OCI-LY7 (cell line): ENCODE measurements at regions not wholly inside any gene's neighbourhood (a gene's known extent, or its start where the extent isn't known, plus 50 kb on each side); places are given as distances from the start of the nearest gene placed in this dataset.

Experiments used
- BruUV-seq: library from RNA; stranded (reverse); fragments of 400-500 nt; replicated peaks from 2 replicates; lab custom pipeline; 2021; lab: Mats Ljungman, UMichigan
- CTCF ChIA-PET: fragments of 300-600 bp; sonication (Branson Sonifier 250); formaldehyde crosslinking; loops from one replicate; lab custom pipeline; 2022; ENCODE audit warnings: antibody characterized with exemption; ENCODE audit not compliant: unreplicated experiment; lab: Charles Lee
- POLR2A ChIA-PET: fragments of 300-600 bp; sonication (Branson Sonifier 250); formaldehyde crosslinking; loops from one replicate; lab custom pipeline; 2022; ENCODE audit warnings: antibody characterized with exemption; lab: Charles Lee
- DNase-seq: peaks from one replicate; pipeline ENCODE4 v3.0.0-alpha.2; 2015; ENCODE audit warnings: low spot score
- H2AFZ ChIP-seq: fragments of 200-600 bp; sonication (generic), shearing (Covaris generic); 2 replicates; pipeline ENCODE4 v1.6.1; 2014; ENCODE audit warnings: mild to moderate bottlenecking, antibody characterized with exemption, low read length, moderate library complexity
- H3K27ac ChIP-seq: fragments of 200-600 bp; sonication (generic); 2 replicates; pipeline ENCODE4 v1.5.1; 2014; ENCODE audit warnings: mixed run types, low read depth, mild to moderate bottlenecking, moderate library complexity, low read length, inconsistent platforms; ENCODE audit not compliant: poor library complexity, severe bottlenecking
- H3K36me3 ChIP-seq: fragments of 200-600 bp; sonication (generic); 2 replicates; pipeline ENCODE4 v1.6.1; 2014; ENCODE audit warnings: mild to moderate bottlenecking, antibody characterized with exemption, low read length, moderate library complexity, mixed read lengths; ENCODE audit not compliant: insufficient read depth
- H3K4me1 ChIP-seq: fragments of 200-600 bp; sonication (generic); 2 replicates; pipeline ENCODE4 v1.5.1; 2014; ENCODE audit warnings: mild to moderate bottlenecking, low read length; ENCODE audit not compliant: insufficient read depth, poor library complexity, severe bottlenecking
- H3K4me2 ChIP-seq: fragments of 200-600 bp; sonication (generic); 2 replicates; pipeline ENCODE4 v1.6.1; 2014; ENCODE audit warnings: mild to moderate bottlenecking, low read length
- H3K4me3 ChIP-seq: fragments of 200-600 bp; sonication (generic); 2 replicates; pipeline ENCODE4 v1.5.1; 2014; ENCODE audit warnings: mild to moderate bottlenecking, low read depth, low read length; ENCODE audit not compliant: poor library complexity, severe bottlenecking
- H3K79me2 ChIP-seq: fragments of 200-600 bp; sonication (generic); 2 replicates; pipeline ENCODE4 v1.6.1; 2016; ENCODE audit warnings: low read depth, mild to moderate bottlenecking, low read length, moderate library complexity, mixed read lengths; ENCODE audit not compliant: insufficient read depth
- H3K9me2 ChIP-seq: fragments of 200-600 bp; sonication (generic); 2 replicates; pipeline ENCODE4 v1.6.1; 2016; ENCODE audit warnings: mild to moderate bottlenecking, low read length, mixed read lengths; ENCODE audit not compliant: insufficient read depth
- H3K9me3 ChIP-seq: fragments of 200-600 bp; sonication (generic); 2 replicates; pipeline ENCODE4 v1.6.1; 2014; ENCODE audit warnings: mild to moderate bottlenecking, mixed run types, low read length, mixed read lengths
- H4K20me1 ChIP-seq: fragments of 200-600 bp; sonication (generic); 2 replicates; pipeline ENCODE4 v1.6.1; 2014; ENCODE audit warnings: mild to moderate bottlenecking, antibody characterized with exemption, low read length, moderate library complexity, mixed read lengths; ENCODE audit not compliant: insufficient read depth
- EZH2phosphoT487 ChIP-seq: fragments of 200-600 bp; sonication (generic); IDR thresholded peaks from 2 replicates; pipeline ENCODE4 v1.6.1; 2018; ENCODE audit warnings: low read depth, borderline replicate concordance, mild to moderate bottlenecking, mixed run types, antibody characterized with exemption, low read length, moderate library complexity, mixed read lengths
- intact Hi-C: fragments of 100-400 bp; cut with micrococcal nuclease; formaldehyde crosslinking; loops from one replicate; pipeline ENCODE4 v1.10.0; 2022; ENCODE audit not compliant: unreplicated experiment
- TF ChIP-seq, protein P1 (sequence below): fragments of 200-600 bp; sonication (generic); conservative IDR thresholded peaks from 2 replicates; pipeline ENCODE4 v1.5.1; 2014; ENCODE audit warnings: mild to moderate bottlenecking, antibody characterized with exemption, low read length, moderate library complexity, mixed read lengths

DNA sequence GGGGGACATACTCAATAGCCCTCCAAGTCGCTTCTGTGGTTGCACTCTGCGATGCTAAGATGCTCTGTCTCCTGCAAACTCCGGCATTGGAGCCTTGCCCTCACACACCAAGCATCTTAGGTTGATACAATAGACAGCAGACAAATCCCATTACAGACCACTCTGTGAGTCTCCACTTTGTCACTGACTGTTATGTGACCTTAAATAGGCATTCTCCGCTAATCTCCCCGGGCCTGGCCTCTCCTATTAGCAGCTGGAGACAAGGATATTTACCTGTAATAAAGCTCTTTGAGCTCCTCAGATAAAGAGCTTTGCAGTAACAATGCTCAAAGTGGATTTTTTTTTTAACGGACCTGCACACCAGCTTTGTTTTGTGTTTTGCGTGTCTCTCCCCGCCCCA lies 479.7 kb upstream of the TBX3 start:
- no peak overlapping the region for H3K27ac ChIP-seq
- intact Hi-C loops: no loop called here
- no peaks in the 10 kb centered on the region for H3K4me1 ChIP-seq
- no TSS peak for BruUV-seq
- H3K4me3 ChIP-seq: no peak overlapping the region
- no peaks in the 10 kb centered on the region for H4K20me1 ChIP-seq
- no peaks in the 10 kb centered on the region for H3K9me2 ChIP-seq
- H3K9me3 ChIP-seq: no peaks in the 10 kb centered on the region
- no peak overlapping the region for H2AFZ ChIP-seq
- ChIA-PET CTCF (no interaction called here), POLR2A (no interaction called here)
- H3K4me2 ChIP-seq: no peak overlapping the region
- no peak for DNase-seq
- no peaks in the 10 kb centered on the region for H3K36me3 ChIP-seq
- H3K79me2 ChIP-seq: no peaks in the 10 kb centered on the region
- TF ChIP-seq EZH2phosphoT487: no peak
- TF ChIP-seq, protein P1, sequence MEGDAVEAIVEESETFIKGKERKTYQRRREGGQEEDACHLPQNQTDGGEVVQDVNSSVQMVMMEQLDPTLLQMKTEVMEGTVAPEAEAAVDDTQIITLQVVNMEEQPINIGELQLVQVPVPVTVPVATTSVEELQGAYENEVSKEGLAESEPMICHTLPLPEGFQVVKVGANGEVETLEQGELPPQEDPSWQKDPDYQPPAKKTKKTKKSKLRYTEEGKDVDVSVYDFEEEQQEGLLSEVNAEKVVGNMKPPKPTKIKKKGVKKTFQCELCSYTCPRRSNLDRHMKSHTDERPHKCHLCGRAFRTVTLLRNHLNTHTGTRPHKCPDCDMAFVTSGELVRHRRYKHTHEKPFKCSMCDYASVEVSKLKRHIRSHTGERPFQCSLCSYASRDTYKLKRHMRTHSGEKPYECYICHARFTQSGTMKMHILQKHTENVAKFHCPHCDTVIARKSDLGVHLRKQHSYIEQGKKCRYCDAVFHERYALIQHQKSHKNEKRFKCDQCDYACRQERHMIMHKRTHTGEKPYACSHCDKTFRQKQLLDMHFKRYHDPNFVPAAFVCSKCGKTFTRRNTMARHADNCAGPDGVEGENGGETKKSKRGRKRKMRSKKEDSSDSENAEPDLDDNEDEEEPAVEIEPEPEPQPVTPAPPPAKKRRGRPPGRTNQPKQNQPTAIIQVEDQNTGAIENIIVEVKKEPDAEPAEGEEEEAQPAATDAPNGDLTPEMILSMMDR: no peak

DNA sequence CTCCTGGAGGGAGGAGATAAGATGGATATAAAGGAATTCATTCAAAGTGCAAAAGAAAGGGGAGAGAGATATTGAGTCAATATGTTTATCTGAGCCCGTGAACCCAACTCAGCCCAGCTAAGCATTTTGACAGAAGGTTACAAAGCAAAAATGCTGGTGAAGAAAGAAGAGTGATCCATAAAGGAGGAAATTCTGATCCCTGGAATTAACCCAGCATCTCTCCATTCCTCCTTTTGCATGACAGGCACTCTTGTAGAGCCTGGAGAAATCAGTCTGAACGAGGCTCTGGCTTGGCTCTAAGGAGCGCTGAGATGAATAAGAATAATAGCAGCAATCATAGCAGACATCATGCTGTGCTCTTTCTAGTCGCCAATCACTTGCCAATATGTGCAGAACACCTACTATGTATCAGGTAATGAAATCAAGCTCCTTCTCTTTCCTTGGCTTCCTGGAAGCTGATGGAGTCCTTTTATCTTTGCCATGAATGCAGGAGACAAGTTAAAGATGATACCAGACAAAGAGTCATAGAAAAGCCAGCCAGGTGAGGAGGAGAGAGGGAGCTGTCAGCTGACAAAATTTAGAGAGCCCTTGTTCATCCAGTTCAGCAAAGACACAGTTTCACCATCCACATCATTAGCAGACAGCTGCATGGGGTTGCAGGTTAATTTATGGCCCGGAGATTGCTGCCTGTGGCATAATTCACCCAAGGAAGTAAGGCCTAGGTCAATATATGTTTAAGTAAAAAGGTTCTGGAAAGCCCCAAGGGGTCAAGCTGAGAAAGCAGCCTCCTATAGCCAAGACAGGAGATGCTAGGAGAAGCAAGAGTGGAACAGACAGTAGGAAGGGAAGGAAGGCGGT lies 476.5 kb upstream of the TBX3 start:
- no peaks in the 10 kb centered on the region for H3K4me1 ChIP-seq
- no peaks in the 10 kb centered on the region for H3K79me2 ChIP-seq
- DNase-seq: no peak
- POLR2A ChIA-PET: interaction anchor here (0.6 kb wide), 3 partner anchors 145 to 1856 kb away, joined by 3 read pairs; no protein-coding TSS in a partner anchor
- no peaks in the 10 kb centered on the region for H3K36me3 ChIP-seq
- intact Hi-C loops: no loop called here
- H3K9me2 ChIP-seq: no peaks in the 10 kb centered on the region
- H3K4me3 ChIP-seq: no peak overlapping the region
- CTCF ChIA-PET: no interaction called here
- no peak overlapping the region for H3K27ac ChIP-seq
- BruUV-seq: no TSS peak
- H3K4me2 ChIP-seq: no peak overlapping the region
- no peak overlapping the region for H2AFZ ChIP-seq
- TF ChIP-seq, protein P1: no peak
- no peak for TF ChIP-seq EZH2phosphoT487
- no peaks in the 10 kb centered on the region for H3K9me3 ChIP-seq
- H4K20me1 ChIP-seq: no peaks in the 10 kb centered on the region

DNA sequence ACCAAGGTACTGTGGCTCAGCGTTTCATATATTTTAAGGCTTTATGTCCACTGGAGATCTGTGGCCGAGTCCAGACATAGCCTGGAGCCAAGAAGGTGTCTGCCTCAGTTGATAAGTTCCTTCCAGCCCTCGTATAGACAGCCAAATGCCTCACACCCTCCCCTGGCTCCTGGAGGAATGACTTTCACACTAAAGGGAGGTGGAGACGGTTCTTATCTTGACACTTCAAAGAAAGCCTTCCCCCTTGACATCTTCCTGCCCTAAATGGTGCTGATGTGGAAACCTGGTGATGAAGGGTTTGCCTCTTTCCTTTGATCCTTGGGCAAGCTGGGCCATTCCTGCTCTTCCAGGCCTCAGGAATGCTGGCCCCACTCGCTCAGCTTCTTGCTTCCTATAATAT lies 474.8 kb upstream of the TBX3 start:
- intact Hi-C loops: no loop called here
- Histone ChIP-seq H3K4me1 (no peaks in the 10 kb centered on the region), H4K20me1 (no peaks in the 10 kb centered on the region), H2AFZ (no peak overlapping the region), H3K27ac (no peak overlapping the region), H3K4me2 (no peak overlapping the region), H3K4me3 (no peak overlapping the region), H3K36me3 (no peaks in the 10 kb centered on the region), H3K9me3 (no peaks in the 10 kb centered on the region), H3K9me2 (no peaks in the 10 kb centered on the region), H3K79me2 (no peaks in the 10 kb centered on the region)
- TF ChIP-seq EZH2phosphoT487: no peak
- TF ChIP-seq, protein P1: no peak
- CTCF ChIA-PET: no interaction called here
- BruUV-seq: no TSS peak
- DNase-seq: no peak
- POLR2A ChIA-PET: no interaction called here
